ENCODE measurements at regions not wholly inside any gene's neighbourhood (a gene's known extent, or its start where the extent isn't known, plus 50 kb on each side); places are given as distances from the start of the nearest gene placed in this dataset.

GRCh38 chr2:105677901-105678300 is 66.8 kb upstream of the NCK2 start:
- no peaks in the 10 kb centered on the region for H3K36me3 ChIP-seq (replicated peaks in 1 of 2; ENCODE audit: control insufficient read depth in 1 of 2, insufficient read depth in 2 of 2, low read length in 1 of 2)
- ChIA-PET CTCF (no interaction called here), POLR2A (no interaction called here)
- H2AFZ ChIP-seq (ENCODE audit: low read depth), result no peak overlapping the region
- H3K9ac ChIP-seq, result no peak overlapping the region
- H3K27me3 ChIP-seq (ENCODE audit: insufficient read depth), result no peaks in the 10 kb centered on the region
- no peaks in the 10 kb centered on the region for H3F3A ChIP-seq (replicated peaks; ENCODE audit: insufficient read depth)
- DNase-seq, result no peak
- H3K4me2 ChIP-seq, result no peak overlapping the region
- H3K79me2 ChIP-seq (ENCODE audit: insufficient read depth), result no peaks in the 10 kb centered on the region
- H3K4me1 ChIP-seq (ENCODE audit: control insufficient read depth in 1 of 2, insufficient read depth in 2 of 2, low read depth in 1 of 2, low read length in 1 of 2), result no peaks in the 10 kb centered on the region; a peak in 1 of 4 replicates
- no peaks in the 10 kb centered on the region for H4K20me1 ChIP-seq (ENCODE audit: insufficient read depth)
- H3K9me2 ChIP-seq, result no peaks in the 10 kb centered on the region
- H3K27ac ChIP-seq (ENCODE audit: low read depth in 2 of 2, low read length in 1 of 2), result no peak overlapping the region
- TF ChIP-seq FOSL2 (IDR thresholded peaks at IDR 0.05; ENCODE audit: borderline replicate concordance, low read depth), result no peak
- no peak for TF ChIP-seq RXRA (IDR thresholded peaks at IDR 0.05; ENCODE audit: borderline replicate concordance, low read depth)
- no peak for TF ChIP-seq SMC3 (IDR thresholded peaks at IDR 0.05; ENCODE audit: low read depth, low read length)
- no peak for TF ChIP-seq CTCF (IDR thresholded peaks at IDR 0.05)
- TF ChIP-seq GATA2 (CRISPR knock-in tag; IDR thresholded peaks at IDR 0.05), result no peak
- no peak for TF ChIP-seq YY1 (IDR thresholded peaks at IDR 0.05; ENCODE audit: low read depth)
- no peak for TF ChIP-seq JUND (IDR thresholded peaks at IDR 0.05)
- TF ChIP-seq CHD2 (IDR thresholded peaks at IDR 0.05; ENCODE audit: low read length, partially characterized antibody), result no peak
- TF ChIP-seq NFIC (IDR thresholded peaks at IDR 0.05; ENCODE audit: borderline replicate concordance), result no peak
- TF ChIP-seq, protein P1, sequence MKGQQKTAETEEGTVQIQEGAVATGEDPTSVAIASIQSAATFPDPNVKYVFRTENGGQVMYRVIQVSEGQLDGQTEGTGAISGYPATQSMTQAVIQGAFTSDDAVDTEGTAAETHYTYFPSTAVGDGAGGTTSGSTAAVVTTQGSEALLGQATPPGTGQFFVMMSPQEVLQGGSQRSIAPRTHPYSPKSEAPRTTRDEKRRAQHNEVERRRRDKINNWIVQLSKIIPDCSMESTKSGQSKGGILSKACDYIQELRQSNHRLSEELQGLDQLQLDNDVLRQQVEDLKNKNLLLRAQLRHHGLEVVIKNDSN (IDR thresholded peaks at IDR 0.05; ENCODE audit: borderline replicate concordance, low read depth), result no peak
- TF ChIP-seq EZH2phosphoT487 (IDR thresholded peaks at IDR 0.05; ENCODE audit: borderline replicate concordance, low read depth), result no peak
- no peak for TF ChIP-seq IRF3 (IDR thresholded peaks at IDR 0.05; ENCODE audit: low read depth, low read length)
- no peak for TF ChIP-seq FOXM1 (IDR thresholded peaks at IDR 0.05; ENCODE audit: low read depth)
- TF ChIP-seq POLR2AphosphoS5 (IDR thresholded peaks at IDR 0.05; ENCODE audit: low read depth, low read length), result no peak
- TF ChIP-seq RFX5 (IDR thresholded peaks at IDR 0.05; ENCODE audit: low read length), result no peak
- no peak for TF ChIP-seq TEAD4 (IDR thresholded peaks at IDR 0.05; ENCODE audit: borderline replicate concordance, insufficient read depth)
- no peak for TF ChIP-seq USF2 (IDR thresholded peaks at IDR 0.05; ENCODE audit: borderline replicate concordance, low read depth, low read length)
- 20% methylated on average over 6 of the region's 6 CpGs for WGBS (ENCODE audit: low lambda C conversion rate)
- H3K4me3 ChIP-seq (ENCODE audit: low read depth in 2 of 2, low read length in 1 of 2), result no peak overlapping the region
- H3K9me3 ChIP-seq, result no peaks in the 10 kb centered on the region

Measured in SK-N-SH (cell line).